Prostate gland (tissue), 2 donors: ENCODE measurements at regions not wholly inside any gene's neighbourhood (a gene's known extent, or its start where the extent isn't known, plus 50 kb on each side); places are given as distances from the start of the nearest gene placed in this dataset.

Experiments
- DNase-seq: peaks from one replicate; pipeline ENCODE4 v3.0.0-alpha.2; 2019; ENCODE audit warnings: low spot score
- H3K27ac ChIP-seq, 2 donors: fragments of 200-600 bp; sonication (generic); 2 replicates each; pipeline ENCODE4 v1.5.1; 2017 to 2019
- H3K27me3 ChIP-seq: fragments of 200-600 bp; sonication (generic); replicated peaks from 2 replicates; pipeline ENCODE4 v1.5.1; 2019; ENCODE audit not compliant: insufficient read depth
- H3K36me3 ChIP-seq, 2 donors: fragments of 200-600 bp; sonication (generic); 1 replicate in 1 of 2; 2 replicates in 1 of 2; pipeline versions ENCODE4 v1.5.1 to v1.8.1; 2017 to 2019
- H3K4me1 ChIP-seq: fragments of 200-600 bp; sonication (generic); replicated peaks from 2 replicates; pipeline ENCODE4 v1.5.1; 2019
- H3K4me3 ChIP-seq, 2 donors: fragments of 200-600 bp; sonication (generic); 2 replicates each; pipeline ENCODE4 v1.5.1; 2017 to 2019
- H3K9me3 ChIP-seq: fragments of 200-600 bp; sonication (generic); 2 replicates; pipeline ENCODE4 v1.5.1; 2017
- POLR2A ChIP-seq: fragments of 450-650 bp; IDR thresholded peaks from one replicate; pipeline ENCODE4 v1.6.1; 2016; ENCODE audit warnings: antibody characterized with exemption, mild to moderate bottlenecking
- POLR2AphosphoS5 ChIP-seq: sonication (generic); formaldehyde crosslinking; IDR thresholded peaks from one replicate; pipeline ENCODE4 v1.6.1; 2017; ENCODE audit warnings: antibody characterized with exemption
- WGBS: methylation state at CpG from one replicate; pipeline ENCODE4 v1.1.5; 2018; 5-methylcytosine and 5-hydroxymethylcytosine counted together
- intact Hi-C: fragments of 100-400 bp; cut with DNase I; formaldehyde crosslinking; loops from one replicate; pipeline ENCODE4 v1.14.2; 2022
- TF ChIP-seq, protein P1 (sequence below), 4 experiments: fragments of 200-600 bp in 2 of 4; fragments of 450-650 bp in 2 of 4; sonication (generic) in 2 of 4; IDR thresholded peaks; 1 replicate in 3 of 4; 2 replicates in 1 of 4; pipeline ENCODE4 v1.5.1; 2016 to 2019; ENCODE audit warnings: antibody characterized with exemption in 4 of 4, mild to moderate bottlenecking in 2 of 4, moderate library complexity in 2 of 4

DNA sequence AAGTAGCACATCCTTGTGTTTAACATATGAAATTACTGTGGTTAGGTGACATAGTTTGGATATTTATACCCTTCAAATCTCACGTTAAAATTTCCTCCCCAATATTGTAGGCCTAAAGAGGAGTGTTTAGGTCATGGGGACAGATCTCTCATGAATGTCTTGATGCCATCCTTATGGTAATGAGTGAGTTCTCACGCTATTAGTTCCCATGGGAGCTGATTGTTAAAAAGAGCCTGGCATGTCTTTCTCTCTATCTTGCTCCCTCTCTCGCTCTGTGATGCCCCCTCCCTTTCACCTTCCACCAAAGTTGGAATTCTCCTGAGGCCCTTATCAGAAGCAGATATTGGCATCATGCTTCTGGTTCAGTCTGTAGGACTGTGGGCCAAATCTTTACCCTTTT is 660.1 kb downstream of the ADCYAP1 start:
- no peaks in the 10 kb centered on the region for H3K36me3 ChIP-seq
- no peak overlapping the region for H3K27ac ChIP-seq
- no peaks in the 10 kb centered on the region for H3K4me1 ChIP-seq
- no peaks in the 10 kb centered on the region for H3K9me3 ChIP-seq
- H3K27me3 ChIP-seq: no peaks in the 10 kb centered on the region
- TF ChIP-seq, protein P1, sequence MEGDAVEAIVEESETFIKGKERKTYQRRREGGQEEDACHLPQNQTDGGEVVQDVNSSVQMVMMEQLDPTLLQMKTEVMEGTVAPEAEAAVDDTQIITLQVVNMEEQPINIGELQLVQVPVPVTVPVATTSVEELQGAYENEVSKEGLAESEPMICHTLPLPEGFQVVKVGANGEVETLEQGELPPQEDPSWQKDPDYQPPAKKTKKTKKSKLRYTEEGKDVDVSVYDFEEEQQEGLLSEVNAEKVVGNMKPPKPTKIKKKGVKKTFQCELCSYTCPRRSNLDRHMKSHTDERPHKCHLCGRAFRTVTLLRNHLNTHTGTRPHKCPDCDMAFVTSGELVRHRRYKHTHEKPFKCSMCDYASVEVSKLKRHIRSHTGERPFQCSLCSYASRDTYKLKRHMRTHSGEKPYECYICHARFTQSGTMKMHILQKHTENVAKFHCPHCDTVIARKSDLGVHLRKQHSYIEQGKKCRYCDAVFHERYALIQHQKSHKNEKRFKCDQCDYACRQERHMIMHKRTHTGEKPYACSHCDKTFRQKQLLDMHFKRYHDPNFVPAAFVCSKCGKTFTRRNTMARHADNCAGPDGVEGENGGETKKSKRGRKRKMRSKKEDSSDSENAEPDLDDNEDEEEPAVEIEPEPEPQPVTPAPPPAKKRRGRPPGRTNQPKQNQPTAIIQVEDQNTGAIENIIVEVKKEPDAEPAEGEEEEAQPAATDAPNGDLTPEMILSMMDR (IDR thresholded peaks at IDR 0.05): no peak
- TF ChIP-seq POLR2A (no peak), POLR2AphosphoS5 (no peak)
- no peak overlapping the region for H3K4me3 ChIP-seq
- intact Hi-C loops: no loop called here
- no peak for DNase-seq
- WGBS: 75% methylated on average over 3 of the region's 3 CpGs

DNA sequence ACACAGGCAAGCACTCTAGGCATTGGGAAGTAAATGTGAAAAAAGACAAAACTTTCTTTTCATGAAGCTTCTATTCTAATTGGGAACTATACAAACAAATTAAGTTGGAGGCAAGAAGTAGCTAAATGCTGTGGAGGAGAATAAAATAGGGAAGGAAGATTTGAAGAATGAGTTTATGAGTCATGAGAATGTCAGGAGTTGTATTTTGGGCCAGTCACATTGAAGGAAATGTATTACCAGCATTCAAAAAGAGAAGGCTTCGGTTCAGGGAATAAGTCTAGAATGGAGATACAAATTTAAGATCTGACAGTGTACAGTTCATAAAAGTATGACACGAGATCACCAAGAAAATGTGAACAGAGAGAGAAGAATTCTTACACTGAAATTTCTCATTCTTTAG is 666.5 kb downstream of the ADCYAP1 start:
- TF ChIP-seq POLR2AphosphoS5 (no peak), POLR2A (no peak)
- TF ChIP-seq, protein P1 (IDR thresholded peaks at IDR 0.05): no peak
- no peak for DNase-seq
- Histone ChIP-seq H3K36me3 (no peaks in the 10 kb centered on the region), H3K27ac (no peak overlapping the region), H3K27me3 (no peaks in the 10 kb centered on the region), H3K4me1 (no peaks in the 10 kb centered on the region), H3K4me3 (no peak overlapping the region), H3K9me3 (no peaks in the 10 kb centered on the region)
- intact Hi-C loops: loop anchor here (10.0 kb wide), 1 partner anchor 954 kb away; no protein-coding TSS in a partner anchor
- WGBS: 69% methylated on average over 2 of the region's 2 CpGs

DNA sequence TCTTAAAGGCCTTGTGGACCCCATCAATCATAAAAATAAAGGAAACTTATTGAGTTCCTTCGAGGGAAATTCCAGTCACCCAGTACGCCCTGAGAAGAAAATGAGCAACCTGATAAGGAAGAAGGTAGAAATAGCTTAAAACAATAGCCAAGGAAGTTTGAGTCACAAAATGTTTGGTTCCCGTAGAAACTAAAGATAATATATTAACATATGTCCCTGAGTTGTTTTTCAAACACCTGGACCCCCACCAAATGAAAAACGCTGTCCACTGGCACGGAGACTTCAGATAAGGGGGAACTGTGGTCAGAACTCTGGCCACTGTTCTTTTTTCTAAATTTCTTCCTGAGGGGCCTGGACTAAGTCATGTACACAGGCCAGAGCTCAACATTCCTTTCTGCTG is 669.1 kb downstream of the ADCYAP1 start:
- H3K9me3 ChIP-seq: no peaks in the 10 kb centered on the region
- no peak overlapping the region for H3K4me3 ChIP-seq
- H3K27me3 ChIP-seq: no peaks in the 10 kb centered on the region
- H3K27ac ChIP-seq: no peak overlapping the region
- TF ChIP-seq, protein P1 (IDR thresholded peaks at IDR 0.05): no peak
- TF ChIP-seq POLR2A (no peak), POLR2AphosphoS5 (no peak)
- no peaks in the 10 kb centered on the region for H3K36me3 ChIP-seq
- WGBS: 60% methylated on average over 5 of the region's 5 CpGs
- DNase-seq: no peak
- no peaks in the 10 kb centered on the region for H3K4me1 ChIP-seq
- intact Hi-C loops: loop anchor here (10.0 kb wide), 1 partner anchor 951 kb away; no protein-coding TSS in a partner anchor

DNA sequence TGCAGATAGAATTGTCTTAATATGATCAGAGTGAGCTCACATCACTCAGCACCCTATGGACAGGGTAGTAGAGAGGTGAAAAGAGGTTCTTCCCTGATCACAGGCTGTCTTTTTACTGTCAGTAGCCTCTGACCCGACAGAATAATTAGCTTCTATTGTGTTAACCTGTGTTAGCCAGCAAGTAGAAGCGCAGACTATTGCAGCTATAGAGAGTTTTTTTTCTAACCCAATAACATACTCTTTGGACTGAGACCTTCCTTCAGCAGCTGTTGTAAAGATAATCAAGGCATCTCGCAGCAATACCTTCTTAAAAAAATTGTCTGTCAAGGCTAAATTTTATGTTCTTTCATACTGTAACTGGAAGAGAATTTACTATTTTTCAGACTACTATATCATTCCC is 670.4 kb downstream of the ADCYAP1 start:
- Histone ChIP-seq H3K36me3 (no peaks in the 10 kb centered on the region), H3K27me3 (no peaks in the 10 kb centered on the region), H3K9me3 (no peaks in the 10 kb centered on the region), H3K27ac (no peak overlapping the region), H3K4me3 (no peak overlapping the region), H3K4me1 (no peaks in the 10 kb centered on the region)
- DNase-seq: no peak
- WGBS: 47% methylated on average over 3 of the region's 3 CpGs
- TF ChIP-seq POLR2AphosphoS5 (no peak), POLR2A (no peak)
- TF ChIP-seq, protein P1 (IDR thresholded peaks at IDR 0.05): no peak
- intact Hi-C loops: loop anchor here (10.0 kb wide), 1 partner anchor 950 kb away; no protein-coding TSS in a partner anchor

DNA sequence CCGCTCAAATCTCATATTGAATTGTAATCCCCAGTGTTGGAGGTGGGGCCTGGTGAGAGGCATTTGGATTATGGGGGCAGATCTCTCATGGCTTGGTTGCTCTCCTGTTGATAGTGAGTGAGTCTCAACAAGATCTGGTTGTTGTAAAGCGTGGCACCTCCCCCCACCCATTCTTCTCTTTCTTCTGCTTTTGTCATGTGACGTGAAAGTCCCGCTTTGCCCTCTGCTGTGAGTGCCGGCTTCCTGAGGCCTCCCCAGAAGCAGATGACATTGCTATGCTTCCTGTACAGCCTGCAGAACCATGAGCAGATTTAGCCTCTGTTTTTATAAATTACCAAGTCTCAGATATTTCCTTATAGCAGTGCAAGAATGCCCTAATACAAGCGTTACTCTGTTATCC is 673.8 kb downstream of the ADCYAP1 start:
- Histone ChIP-seq H3K27me3 (no peaks in the 10 kb centered on the region), H3K36me3 (no peaks in the 10 kb centered on the region), H3K27ac (no peak overlapping the region), H3K4me1 (no peaks in the 10 kb centered on the region), H3K4me3 (no peak overlapping the region), H3K9me3 (no peaks in the 10 kb centered on the region)
- TF ChIP-seq POLR2A (no peak), POLR2AphosphoS5 (no peak)
- TF ChIP-seq, protein P1 (IDR thresholded peaks at IDR 0.05): no peak
- DNase-seq: no peak
- intact Hi-C loops: loop anchor here (10.0 kb wide), 1 partner anchor 946 kb away; no protein-coding TSS in a partner anchor
- 90% methylated on average over 6 of the region's 6 CpGs for WGBS
